ENCODE measurements at regions not wholly inside any gene's neighbourhood (a gene's known extent, or its start where the extent isn't known, plus 50 kb on each side); places are given as distances from the start of the nearest gene placed in this dataset.

DNA sequence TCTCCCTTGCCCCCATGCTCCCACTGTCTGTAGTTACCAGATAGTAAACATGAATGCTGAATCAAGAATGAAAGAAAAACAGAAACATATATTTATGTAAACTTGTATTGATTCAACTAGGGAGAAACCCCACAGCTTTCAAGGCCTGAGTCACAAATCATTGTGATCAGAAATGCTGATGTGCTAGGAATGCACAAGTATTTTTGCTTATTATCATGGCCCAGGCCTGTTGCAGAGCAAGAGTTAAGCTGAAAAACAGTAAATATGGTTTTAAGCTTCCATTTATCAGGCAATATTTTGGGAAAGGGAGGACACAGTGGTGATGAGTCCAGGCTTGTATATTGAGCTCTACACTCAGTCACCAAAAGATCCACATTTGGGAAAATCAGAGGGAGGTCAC lies 669.6 kb downstream of the DIAPH3 start:
- no peak for DNase-seq

DNA sequence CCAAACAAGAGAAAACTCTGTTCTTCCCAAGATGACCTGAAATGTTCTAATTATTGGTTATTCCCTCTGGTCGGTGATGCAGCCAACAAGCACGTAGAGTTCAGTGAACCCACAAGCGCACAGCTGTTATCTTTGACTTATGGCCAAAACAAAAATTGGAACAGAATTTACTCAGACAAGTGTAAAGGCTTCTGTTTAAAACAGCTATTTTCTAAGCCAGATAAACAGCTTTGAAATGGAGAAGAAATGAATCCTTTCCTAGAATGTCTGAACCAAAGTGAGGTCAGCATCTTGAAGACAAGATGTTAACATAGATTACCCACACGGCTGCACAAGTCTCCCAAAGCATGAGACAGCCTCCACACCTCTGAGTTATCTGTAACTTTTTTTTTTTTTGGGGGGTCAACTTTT lies 669.2 kb downstream of the DIAPH3 start:
- DNase-seq, result peak; percentile 25

DNA sequence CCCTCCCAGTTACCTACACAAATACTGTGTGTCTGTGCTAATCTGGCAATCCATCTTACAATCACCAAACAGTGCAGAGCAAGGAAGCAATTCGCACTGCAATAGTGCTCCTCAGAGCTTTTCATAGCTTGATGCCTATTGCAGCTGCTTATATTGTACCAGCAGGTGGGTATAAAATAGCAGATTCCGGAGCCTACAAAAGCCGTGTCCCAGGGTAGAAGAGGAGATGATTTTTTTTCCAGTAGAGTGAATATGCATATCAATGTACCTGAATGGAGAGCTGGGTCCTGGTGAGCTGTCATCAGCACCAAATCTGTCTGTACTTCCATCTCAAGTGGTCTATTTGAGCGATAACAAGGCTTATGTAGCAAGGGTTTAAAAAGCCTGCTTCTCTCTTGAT lies 668.4 kb downstream of the DIAPH3 start:
- DNase-seq, result no peak

DNA sequence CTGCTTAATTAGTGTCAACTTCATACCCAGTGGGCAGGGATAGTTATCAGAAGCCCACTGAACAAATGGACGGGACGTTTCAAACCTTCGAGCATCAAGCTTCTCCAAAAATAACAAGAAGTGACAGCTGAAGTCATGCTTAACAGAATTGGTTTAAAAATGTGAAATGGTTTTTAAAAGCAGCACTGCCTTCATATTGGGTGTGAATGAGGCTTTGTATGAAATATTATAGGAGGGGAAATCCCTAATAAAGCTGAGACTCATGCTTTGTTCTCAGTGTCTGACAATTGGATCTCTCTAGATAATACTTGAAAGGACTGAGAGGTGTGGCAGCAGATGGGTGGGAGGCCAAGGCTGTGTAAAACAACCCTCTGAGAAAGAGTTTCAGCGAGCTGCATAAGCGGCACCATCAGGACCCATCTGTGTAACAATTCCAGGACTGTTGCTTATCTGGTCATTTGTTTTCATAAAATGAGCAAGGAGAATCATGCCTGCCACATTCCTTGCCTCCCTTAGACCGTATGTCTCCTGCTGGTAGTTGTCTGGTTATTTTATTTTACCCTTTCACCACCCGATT lies 667.7 kb downstream of the DIAPH3 start:
- DNase-seq, result no peak

DNA sequence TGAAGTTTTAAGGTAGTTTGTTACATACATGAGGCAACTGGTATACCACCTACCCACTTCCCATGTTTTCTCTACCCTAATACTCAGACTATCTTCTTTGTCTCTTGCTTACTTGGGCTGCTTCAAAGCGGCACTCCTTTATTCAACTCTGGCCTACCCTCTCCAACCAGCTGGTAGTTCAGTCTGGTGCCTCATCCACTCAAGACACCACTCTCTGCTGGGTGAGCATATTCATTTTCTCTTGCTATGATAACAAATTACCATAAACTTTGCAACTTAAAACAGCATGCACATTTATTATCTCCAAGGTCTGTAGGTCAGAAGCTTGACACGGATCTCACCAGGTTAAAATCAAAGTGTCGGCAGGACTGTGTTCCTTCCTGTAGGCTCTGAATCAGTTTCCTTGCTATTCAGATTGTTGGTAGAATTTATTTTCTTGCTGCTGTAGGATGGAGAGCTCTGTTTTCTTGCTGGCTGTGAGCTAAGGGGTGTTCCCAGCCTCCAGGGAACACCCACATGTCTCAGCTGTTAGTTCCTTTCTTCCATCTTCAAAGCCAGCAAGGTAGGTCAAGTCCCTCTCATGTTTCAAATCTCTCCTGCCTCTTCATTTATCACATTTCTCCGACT lies 666.0 kb downstream of the DIAPH3 start:
- DNase-seq, result no peak

DNA sequence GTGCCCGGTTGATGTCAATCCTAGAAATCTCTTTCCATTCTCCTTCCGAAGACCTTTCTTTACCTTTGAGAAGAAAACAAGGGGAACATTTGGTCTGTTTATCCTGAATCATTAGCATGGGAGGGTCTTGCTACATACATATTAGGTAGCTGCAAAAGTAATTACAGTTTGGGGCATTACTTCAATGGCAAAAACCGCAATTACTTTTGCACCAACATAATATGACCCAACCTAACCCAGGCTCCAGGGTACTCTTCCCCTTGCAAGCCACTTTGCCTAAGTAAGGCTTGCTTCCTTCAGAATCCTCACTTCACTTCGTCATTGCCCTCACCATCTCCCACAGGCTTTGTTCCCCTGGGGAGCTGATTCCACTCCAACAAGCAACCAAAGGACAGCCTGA lies 662.7 kb downstream of the DIAPH3 start:
- no peak for DNase-seq

DNA sequence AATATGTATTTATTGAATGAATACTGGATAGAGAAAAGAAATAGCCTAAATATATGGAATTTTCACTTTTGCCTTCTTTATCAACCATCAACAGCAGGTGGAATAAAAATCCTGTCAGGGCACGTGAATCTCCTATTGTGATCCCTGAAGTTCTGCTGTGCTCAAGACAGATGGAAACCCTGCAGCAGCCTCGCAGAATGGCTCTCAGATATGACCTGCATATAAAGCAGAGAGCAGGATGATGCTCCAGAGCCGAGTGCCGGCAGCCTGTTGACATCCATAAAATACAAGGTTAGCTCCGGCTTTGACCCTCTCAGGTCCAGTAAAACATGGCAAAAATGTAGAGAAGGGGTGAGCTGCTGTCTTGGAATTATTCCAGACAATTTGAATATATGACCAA lies 659.3 kb downstream of the DIAPH3 start:
- DNase-seq, result no peak

DNA sequence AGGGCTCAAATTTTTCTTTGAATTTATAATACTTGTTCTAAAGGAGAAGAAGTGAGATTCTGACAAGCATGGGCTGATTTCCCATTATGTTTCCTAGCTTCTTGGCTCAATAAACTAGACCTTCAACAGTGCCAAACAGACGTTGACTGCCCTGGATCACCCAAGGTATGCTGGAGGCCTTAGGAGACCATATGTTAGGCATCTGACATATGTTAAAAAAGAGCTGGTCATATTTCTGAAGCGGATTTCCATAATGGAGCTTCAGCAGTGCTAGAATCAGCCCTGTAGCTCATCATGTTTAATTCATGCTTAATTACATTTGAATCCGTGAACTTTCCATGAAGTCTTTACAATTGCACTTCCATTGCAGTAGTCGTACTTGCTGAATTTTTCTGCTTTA lies 653.3 kb downstream of the DIAPH3 start:
- no peak for DNase-seq

DNA sequence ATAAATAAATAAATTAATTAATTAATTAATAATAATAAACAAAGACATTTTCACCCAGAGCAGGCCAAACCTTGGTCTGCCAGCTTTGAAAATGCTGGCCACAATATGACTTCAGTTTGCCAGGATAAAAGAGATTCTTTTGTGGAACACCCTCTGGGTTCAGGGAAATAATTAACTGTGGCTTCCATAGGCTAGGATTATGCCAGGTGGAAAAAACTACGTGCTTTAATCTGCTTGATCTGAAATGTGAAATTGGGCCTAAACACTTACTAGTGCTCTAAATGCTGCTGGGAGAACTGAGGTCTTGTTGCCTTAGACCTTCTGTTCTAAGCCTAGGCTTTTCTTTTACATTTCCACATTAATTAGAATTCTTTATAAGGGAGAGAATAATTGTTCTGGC lies 650.0 kb downstream of the DIAPH3 start:
- no peak for DNase-seq

DNA sequence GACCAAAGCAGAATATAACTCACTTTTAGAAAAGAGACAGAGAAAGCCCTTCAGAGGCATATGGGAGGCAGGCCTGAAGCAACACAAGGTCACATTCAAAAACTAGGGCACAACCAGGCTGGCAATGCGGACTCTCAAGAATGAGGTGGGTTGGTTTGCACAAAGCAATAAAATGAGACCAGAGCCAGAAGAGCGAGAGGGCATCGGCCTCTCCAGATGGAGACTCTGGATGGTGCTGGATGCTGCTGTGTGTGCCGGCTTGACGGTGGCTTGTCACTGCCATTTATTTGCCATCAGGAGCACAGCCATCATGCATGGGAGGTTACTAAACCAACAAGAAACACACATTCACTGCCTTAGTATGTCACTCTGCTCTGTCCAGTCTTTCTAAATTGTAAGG lies 649.4 kb downstream of the DIAPH3 start:
- DNase-seq, result no peak

DNA sequence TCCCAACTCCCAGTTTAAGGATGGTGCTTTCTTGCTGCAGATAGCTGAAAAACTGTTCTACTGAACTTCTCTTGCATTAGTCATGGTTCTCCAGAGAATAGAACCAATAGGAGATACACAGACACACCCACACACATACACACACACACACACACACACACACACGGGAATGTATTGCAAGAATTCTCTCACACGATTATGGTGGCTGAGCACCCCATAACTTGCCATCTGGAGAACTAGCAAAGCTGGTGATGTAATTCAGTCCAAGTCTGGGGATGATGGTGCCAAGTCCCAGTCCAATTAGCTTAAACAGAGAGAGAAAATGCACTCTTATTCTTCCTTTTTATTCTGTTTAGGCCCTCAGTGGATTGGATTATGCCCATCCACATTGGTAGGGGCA lies 643.9 kb downstream of the DIAPH3 start:
- DNase-seq, result no peak

DNA sequence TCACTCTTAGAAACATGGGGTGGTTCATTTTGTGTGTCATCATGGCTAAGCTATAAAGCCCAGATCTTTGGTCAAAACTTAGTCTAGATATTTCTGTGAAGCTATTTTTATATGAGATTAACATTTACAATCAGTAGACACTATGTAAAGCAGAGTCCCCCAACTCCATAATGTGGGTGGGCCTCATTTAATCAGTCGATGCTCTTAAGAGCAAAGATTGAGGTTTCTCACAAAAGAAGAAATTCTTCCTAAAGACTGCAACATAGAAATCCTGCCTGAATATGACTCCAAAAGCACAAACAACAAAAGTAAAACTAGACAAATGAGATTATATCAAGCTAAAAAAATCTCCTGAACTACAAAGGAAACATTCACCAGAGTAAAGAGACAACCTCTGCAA lies 642.2 kb downstream of the DIAPH3 start:
- DNase-seq, result no peak

DNA sequence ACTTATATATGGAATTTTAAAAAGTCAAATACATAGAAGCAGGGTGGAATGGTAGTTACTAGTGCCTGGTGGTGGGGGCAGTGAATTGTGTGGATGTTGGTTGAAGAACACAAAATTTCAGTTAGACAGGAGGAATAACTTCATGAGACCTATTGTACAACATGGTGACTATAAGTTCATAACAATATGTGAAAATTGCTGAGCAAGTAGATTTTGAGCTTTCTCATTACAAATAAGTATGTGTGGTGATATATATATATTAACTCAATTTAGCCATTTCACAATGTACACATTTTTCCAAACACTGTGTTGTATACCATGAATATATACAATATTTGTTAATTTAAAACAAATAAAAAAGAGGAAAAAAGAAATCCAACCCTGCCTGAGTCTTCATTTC lies 641.1 kb downstream of the DIAPH3 start:
- no peak for DNase-seq

DNA sequence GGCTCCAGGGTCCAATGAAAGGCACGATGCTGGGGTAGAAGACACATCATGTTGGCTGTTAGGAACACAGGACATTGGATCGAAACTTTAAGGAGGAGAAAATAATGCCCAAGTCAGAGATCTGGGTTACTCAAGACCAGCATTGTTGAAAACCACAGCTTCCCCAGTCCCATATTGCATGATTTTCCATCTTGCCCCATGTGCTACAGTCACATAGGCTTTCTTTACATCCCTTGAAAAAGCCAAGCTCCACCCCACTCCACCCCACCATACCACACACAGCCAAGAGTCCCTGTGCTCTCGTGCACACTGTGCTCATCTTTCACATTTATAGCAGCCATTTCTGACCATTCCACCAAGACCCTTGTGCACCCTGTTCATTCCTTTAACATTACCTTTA lies 636.2 kb downstream of the DIAPH3 start:
- DNase-seq, result no peak

DNA sequence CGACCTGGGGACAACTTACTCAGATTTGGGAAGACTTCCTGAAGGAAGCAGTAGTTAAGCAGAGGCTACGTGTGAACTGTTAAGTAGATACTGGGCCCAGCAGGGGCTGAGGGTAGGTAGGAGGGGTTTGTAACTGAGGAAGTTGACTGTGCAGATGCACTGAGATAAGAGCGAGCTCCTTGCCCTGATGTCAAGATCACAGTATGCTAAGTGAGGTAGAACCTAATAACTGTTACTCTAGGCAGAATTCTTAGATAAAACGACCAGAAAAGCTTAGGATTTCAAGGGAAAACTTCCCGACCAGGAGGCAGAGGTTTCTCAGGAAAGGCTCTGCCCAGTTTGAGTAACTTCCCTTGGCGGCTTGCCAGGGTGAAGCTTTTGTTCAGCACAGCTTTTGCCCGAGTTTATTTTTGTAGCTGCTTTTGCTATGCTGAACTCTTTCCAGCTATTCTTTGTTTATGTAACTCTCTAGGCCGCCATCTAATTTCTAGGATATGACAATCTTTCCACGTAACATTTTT lies 632.1 kb downstream of the DIAPH3 start:
- peak; percentile 64 for DNase-seq

DNA sequence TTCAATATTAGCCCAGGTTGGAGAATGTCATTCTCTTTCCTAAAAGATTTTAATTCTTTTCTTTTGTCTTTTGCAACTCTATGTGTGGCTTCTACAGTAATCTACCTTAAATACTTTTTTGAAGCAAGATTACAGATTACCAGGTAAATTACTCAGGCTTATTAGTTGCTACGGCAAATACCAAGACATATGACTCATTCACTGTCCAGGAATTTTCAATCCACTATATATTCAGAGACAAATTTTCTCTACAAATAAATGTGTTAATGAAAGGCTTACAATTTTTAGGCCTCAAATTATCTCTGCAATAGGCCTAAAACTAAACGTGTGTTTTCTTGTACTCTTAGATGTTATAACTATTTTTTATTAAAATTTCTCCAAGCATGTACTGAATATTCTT lies 631.3 kb downstream of the DIAPH3 start:
- no peak for DNase-seq

DNA sequence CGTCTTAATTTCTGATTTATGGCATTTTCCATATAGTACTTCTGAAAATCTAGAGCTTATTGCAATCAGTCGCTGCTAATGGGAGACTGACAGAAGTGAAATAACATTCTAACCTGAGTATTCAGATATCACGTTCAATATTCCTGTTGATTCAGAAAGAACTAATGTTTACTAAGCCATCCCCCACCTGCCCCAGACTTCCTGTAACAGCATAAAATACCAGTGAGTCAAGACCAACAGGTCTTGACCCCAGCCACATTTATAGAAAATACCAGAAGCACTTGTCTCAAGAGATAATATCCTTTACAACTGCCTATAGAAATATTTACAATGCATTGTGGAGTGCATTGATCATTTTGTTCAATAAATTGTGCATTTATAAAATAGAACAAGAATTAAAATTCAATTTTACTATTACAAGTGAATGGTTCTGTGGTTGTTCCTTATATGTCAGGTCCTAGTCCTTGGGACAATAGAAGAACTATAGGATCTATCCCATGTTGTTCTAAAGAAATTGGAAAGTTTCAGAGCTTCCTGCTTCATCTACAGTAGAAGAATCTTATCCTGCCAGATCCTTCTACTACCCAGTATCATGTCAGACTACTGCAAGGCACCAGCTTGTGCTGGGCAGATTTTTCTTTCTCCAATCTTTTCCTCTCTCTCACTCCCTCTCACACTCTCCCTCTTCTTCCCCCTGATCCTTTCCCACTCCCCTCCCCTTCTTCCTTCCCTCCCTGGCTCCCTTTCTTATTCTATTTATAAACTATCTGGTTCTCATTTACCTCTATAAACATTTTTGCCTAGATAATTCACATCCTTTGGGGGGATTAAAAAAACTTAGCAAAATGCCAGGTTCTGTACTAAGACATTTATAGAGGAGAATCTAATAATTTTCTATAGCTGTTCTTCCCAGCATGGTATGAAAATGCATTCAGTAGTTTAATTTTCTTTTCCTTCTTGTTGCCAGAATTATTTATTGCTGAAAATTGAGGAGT lies 629.9 kb downstream of the DIAPH3 start:
- DNase-seq, result no peak

DNA sequence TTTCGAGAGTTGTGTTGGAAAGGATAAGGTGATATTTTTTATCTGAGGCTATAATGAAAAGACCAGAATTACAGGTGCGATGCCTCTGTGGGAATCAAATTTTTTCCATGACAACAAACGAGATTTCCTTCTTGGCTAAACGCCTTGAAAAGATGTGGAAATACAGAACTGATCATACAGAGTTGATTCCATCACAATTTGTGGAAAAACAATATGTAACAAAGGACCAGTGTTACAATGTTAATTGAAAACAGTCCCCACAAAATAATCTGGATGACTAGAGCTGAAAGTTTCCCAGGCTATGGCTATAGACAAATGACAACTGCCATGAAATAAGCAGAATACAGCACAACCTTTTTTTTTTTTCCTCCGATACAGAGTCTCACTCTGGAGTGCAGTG lies 628.9 kb downstream of the DIAPH3 start:
- DNase-seq, result no peak

DNA sequence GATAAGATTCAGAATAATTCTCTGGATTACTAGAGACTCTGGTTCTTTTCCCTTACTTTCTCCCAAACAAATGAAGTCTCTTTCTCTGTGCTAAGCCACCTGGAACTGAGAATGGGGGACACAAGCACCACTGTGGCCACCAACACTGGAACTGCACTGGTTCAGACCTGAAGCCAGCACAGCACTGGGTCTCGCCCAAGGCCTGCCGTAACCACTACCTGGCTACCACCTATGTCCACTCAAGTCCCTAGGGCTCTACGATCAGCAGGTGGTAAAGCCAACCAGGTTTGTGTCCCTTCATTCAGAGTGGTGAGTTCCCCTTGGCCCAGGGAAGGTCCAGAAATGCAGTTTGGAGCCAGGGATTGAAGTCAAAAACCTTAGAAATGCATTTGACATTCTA lies 626.2 kb downstream of the DIAPH3 start:
- DNase-seq, result no peak

DNA sequence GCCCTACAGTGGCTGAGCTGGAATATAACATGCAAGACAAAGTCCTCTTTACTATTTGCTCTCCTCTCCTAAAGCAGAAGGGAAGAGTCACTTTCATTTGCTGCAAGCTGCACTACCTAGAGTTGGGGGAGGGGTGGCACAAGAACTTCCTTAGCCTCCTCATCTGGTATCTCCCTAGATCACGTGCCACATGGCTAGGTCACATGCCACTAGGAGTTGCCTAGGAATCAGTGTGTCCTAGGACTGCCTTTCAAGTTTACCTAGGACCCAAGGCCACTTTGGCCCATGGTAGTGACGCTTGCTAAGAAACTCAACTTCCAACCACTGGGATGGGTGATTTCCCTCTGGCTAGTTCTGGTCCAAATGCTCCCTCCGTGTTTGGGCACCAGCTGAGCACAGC lies 625.2 kb downstream of the DIAPH3 start:
- DNase-seq, result no peak

DNA sequence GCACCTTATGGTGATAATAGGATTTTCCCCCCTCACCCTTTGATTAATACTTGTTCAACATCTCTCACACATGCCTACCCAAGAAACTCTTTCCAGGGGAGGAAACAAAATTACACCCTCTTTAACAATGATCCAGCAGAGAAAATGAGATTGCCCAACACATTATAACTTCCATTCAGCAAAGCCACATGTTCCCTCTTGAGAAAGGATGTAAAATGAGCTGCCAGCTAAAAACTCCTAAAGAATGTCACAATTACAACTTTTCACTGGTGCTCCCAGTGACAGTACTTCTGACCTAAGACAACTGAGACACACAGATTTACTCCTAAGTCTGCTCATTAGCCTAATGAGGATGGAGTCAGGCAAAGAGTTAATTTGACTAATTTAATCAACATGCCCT lies 621.4 kb downstream of the DIAPH3 start:
- DNase-seq, result no peak

DNA sequence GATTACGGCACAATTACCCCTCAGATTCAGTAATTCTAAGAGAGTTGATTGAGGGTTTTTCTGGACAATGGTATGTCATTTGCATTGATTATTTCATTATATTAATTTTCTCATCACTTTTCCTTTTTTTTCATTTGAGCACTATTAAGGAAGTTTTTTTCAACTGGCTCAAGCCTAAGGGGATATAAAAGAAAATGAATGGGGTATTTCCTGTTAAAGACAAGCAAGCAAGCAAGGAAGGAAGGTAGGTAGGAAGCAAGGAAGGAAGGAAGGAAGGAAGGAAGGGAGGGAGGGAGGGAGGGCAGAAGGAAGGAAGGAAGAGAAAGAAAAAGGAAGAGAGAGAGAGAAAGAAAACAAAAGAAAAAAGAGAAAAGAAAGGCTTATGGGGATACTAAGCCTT lies 620.3 kb downstream of the DIAPH3 start:
- no peak for DNase-seq

DNA sequence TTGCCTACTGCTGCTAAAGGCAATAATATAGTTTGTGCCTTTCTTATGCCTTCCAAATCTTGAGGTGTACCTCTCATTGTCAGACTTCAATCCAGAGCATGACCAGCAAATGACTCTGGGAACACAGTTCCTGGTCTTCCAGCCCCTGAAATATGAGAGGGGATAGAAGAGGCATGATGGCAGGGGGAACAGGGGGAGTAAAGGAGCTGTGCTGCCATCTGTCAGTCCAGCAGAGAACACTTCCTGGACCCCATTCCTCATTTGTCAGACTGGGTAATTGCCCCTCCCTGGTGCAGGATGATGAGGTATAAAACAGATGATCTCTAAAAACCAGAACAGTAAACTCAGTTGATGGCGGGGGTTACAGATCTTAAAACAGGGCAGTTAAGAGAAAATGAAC lies 618.7 kb downstream of the DIAPH3 start:
- DNase-seq, result no peak
